H9 (cell line): ENCODE measurements at regions not wholly inside any gene's neighbourhood (a gene's known extent, or its start where the extent isn't known, plus 50 kb on each side); places are given as distances from the start of the nearest gene placed in this dataset.

ENCODE experiments used
- DNase-seq: peaks from one replicate; pipeline ENCODE4 v3.0.0-alpha.2; 2017
- H2AFZ ChIP-seq: one replicate; pipeline ENCODE4 v1.6.1; 2013; ENCODE audit warnings: mild to moderate bottlenecking, low read length, control low read depth, moderate library complexity
- H2AK5ac ChIP-seq: 2 replicates; pipeline ENCODE4 v1.6.1; 2013; ENCODE audit warnings: low read length, control low read depth, mixed read lengths; ENCODE audit not compliant: insufficient read length
- H2BK120ac ChIP-seq: one replicate; pipeline ENCODE4 v1.6.1; 2013; ENCODE audit warnings: low read depth, mild to moderate bottlenecking, low read length, control low read depth, inconsistent platforms; ENCODE audit not compliant: poor library complexity, severe bottlenecking
- H2BK12ac ChIP-seq: 2 replicates; pipeline ENCODE4 v1.6.1; 2013; ENCODE audit warnings: low read length, control low read depth, mixed read lengths, low read depth; ENCODE audit not compliant: insufficient read length
- H2BK15ac ChIP-seq: 2 replicates; pipeline ENCODE4 v1.6.1; 2013; ENCODE audit warnings: low read depth, low read length, control low read depth
- H2BK20ac ChIP-seq: one replicate; pipeline ENCODE4 v1.6.1; 2013; ENCODE audit warnings: low read depth, mild to moderate bottlenecking, low read length, control low read depth, inconsistent platforms; ENCODE audit not compliant: poor library complexity, severe bottlenecking
- H2BK5ac ChIP-seq: 2 replicates; pipeline ENCODE4 v1.6.1; 2013; ENCODE audit warnings: low read length, control low read depth, mixed read lengths; ENCODE audit not compliant: insufficient read length
- H3K14ac ChIP-seq: 2 replicates; pipeline ENCODE4 v1.6.1; 2013; ENCODE audit warnings: low read length, control low read depth; ENCODE audit not compliant: insufficient read depth
- H3K18ac ChIP-seq: 2 replicates; pipeline ENCODE4 v1.6.1; 2013; ENCODE audit warnings: low read depth, mild to moderate bottlenecking, mixed read lengths, low read length, control low read depth; ENCODE audit not compliant: insufficient read length
- H3K23ac ChIP-seq: 2 replicates; pipeline ENCODE4 v1.6.1; 2013; ENCODE audit warnings: low read length, control low read depth, mixed read lengths, low read depth; ENCODE audit not compliant: insufficient read length
- H3K23me2 ChIP-seq: 2 replicates; pipeline ENCODE4 v1.6.1; 2013; ENCODE audit warnings: low read depth, mild to moderate bottlenecking, mixed read lengths, low read length, control low read depth; ENCODE audit not compliant: insufficient read length, poor library complexity, severe bottlenecking
- H3K27ac ChIP-seq: 2 replicates; pipeline ENCODE4 v1.5.1; 2013; ENCODE audit warnings: low read length, control low read depth, mixed read lengths, low read depth; ENCODE audit not compliant: insufficient read length
- H3K27me3 ChIP-seq: 2 replicates; pipeline ENCODE4 v1.6.1; 2013; ENCODE audit warnings: low read length, control low read depth, inconsistent platforms; ENCODE audit not compliant: insufficient read depth
- H3K4ac ChIP-seq: 2 replicates; pipeline ENCODE4 v1.6.1; 2013; ENCODE audit warnings: low read depth, mild to moderate bottlenecking, control low read depth, inconsistent platforms, low read length, moderate library complexity
- H3K4me1 ChIP-seq: 2 replicates; pipeline ENCODE4 v1.6.1; 2013; ENCODE audit warnings: low read length, control low read depth, inconsistent platforms; ENCODE audit not compliant: insufficient read depth
- H3K4me2 ChIP-seq: 2 replicates; pipeline ENCODE4 v1.6.1; 2013; ENCODE audit warnings: low read length, control low read depth, mixed read lengths; ENCODE audit not compliant: insufficient read length, insufficient read depth
- H3K56ac ChIP-seq: 2 replicates; pipeline ENCODE4 v1.6.1; 2013; ENCODE audit warnings: low read depth, mild to moderate bottlenecking, mixed read lengths, low read length, control low read depth; ENCODE audit not compliant: insufficient read length
- H3K79me1 ChIP-seq: 2 replicates; pipeline ENCODE4 v1.6.1; 2013; ENCODE audit warnings: low read depth, mild to moderate bottlenecking, moderate library complexity, low read length, control low read depth, inconsistent platforms; ENCODE audit not compliant: insufficient read depth, poor library complexity, severe bottlenecking
- H3K79me2 ChIP-seq: 2 replicates; pipeline ENCODE4 v1.6.1; 2013; ENCODE audit warnings: low read length, control low read depth, inconsistent platforms; ENCODE audit not compliant: insufficient read depth
- H3K9ac ChIP-seq: 2 replicates; pipeline ENCODE4 v1.6.1; 2013; ENCODE audit warnings: low read length, control low read depth, mixed read lengths; ENCODE audit not compliant: insufficient read length; ENCODE audit errors: extremely low read depth
- H3K9me3 ChIP-seq: one replicate; pipeline ENCODE4 v1.6.1; 2013; ENCODE audit warnings: low read depth, low read length, inconsistent platforms; ENCODE audit not compliant: control insufficient read depth
- H3T11ph ChIP-seq: one replicate; pipeline ENCODE4 v1.6.1; 2013; ENCODE audit warnings: mild to moderate bottlenecking, low read length, control low read depth, inconsistent platforms
- H4K20me1 ChIP-seq: one replicate; pipeline ENCODE4 v1.6.1; 2013; ENCODE audit not compliant: control insufficient read depth, insufficient read length, insufficient read depth
- H4K5ac ChIP-seq: 2 replicates; pipeline ENCODE4 v1.6.1; 2013; ENCODE audit warnings: low read depth, mild to moderate bottlenecking, mixed read lengths, low read length, control low read depth; ENCODE audit not compliant: insufficient read length
- H4K8ac ChIP-seq: replicated peaks from 2 replicates; pipeline ENCODE4 v1.6.1; 2013; ENCODE audit warnings: low read length, control low read depth, mixed read lengths, low read depth; ENCODE audit not compliant: insufficient read length
- H4K91ac ChIP-seq: 2 replicates; pipeline ENCODE4 v1.6.1; 2013; ENCODE audit warnings: low read depth, mild to moderate bottlenecking, moderate library complexity, mixed read lengths, low read length, control low read depth; ENCODE audit not compliant: insufficient read length
- H3K27ac Mint-ChIP-seq, 3 experiments: 2 replicates in 2 of 3; 3 replicates in 1 of 3; pipeline ENCODE4 v1.8.0; 2020 to 2021; ENCODE audit warnings: mixed read lengths in 3 of 3, mild to moderate bottlenecking in 1 of 3, moderate library complexity in 1 of 3
- H3K27me3 Mint-ChIP-seq: 2 replicates; pipeline ENCODE4 v1.8.0; 2021; ENCODE audit warnings: low read depth, mild to moderate bottlenecking, moderate library complexity, mixed read lengths
- H3K36me3 Mint-ChIP-seq, 3 experiments: 2 replicates in 2 of 3; 3 replicates in 1 of 3; pipeline ENCODE4 v1.8.0; 2020 to 2021; ENCODE audit warnings: low read depth in 3 of 3, mixed read lengths in 3 of 3; ENCODE audit not compliant: insufficient read depth in 1 of 3
- H3K4me1 Mint-ChIP-seq, 2 experiments: 2 replicates each; pipeline ENCODE4 v1.8.0; 2020; ENCODE audit warnings: mixed read lengths in 2 of 2
- H3K4me3 Mint-ChIP-seq, 2 experiments: 2 replicates in 1 of 2; 3 replicates in 1 of 2; pipeline ENCODE4 v1.8.0; 2020 to 2021; ENCODE audit warnings: mild to moderate bottlenecking in 2 of 2, mixed read lengths in 2 of 2, moderate library complexity in 1 of 2
- H3K9me3 Mint-ChIP-seq, 2 experiments: 2 replicates in 1 of 2; 3 replicates in 1 of 2; pipeline ENCODE4 v1.8.0; 2020; ENCODE audit warnings: mild to moderate bottlenecking in 2 of 2, mixed read lengths in 2 of 2, moderate library complexity in 1 of 2
- CTCF ChIP-seq: fragments of 200-600 bp; sonication (generic); conservative IDR thresholded peaks from 3 replicates; pipeline ENCODE4 v1.8.0; 2021; ENCODE audit warnings: antibody characterized with exemption, mild to moderate bottlenecking

- Histone ChIP-seq H3K9ac (no peak overlapping the region), H3K9me3 (no peaks in the 10 kb centered on the region), H3K14ac (no peak overlapping the region), H2BK5ac (no peak overlapping the region), H2BK15ac (no peak overlapping the region), H3K4me2 (no peak overlapping the region), H3K79me1 (no peaks in the 10 kb centered on the region), H3K4me1 (no peaks in the 10 kb centered on the region; the same call in 1 of the 2 replicates), H4K91ac (no peak overlapping the region), H3K4ac (no peak overlapping the region), H2BK120ac (no peak overlapping the region), H3K23ac (no peak overlapping the region), H2BK12ac (no peak overlapping the region), H3K18ac (no peak overlapping the region), H2AK5ac (no peak overlapping the region), H3K56ac (no peak overlapping the region), H3K23me2 (no peaks in the 10 kb centered on the region), H3K27ac (no peak overlapping the region), H4K8ac (no peak overlapping the region), H3K79me2 (no peaks in the 10 kb centered on the region), H4K20me1 (no peaks in the 10 kb centered on the region), H4K5ac (no peak overlapping the region), H2BK20ac (no peak overlapping the region), H3K27me3 (no peaks in the 10 kb centered on the region), H3T11ph (no peak overlapping the region), H2AFZ (no peak overlapping the region)
- no peaks in the 10 kb centered on the region for H3K36me3 Mint-ChIP-seq
- no peak for TF ChIP-seq CTCF
- no peaks in the 10 kb centered on the region for H3K9me3 Mint-ChIP-seq
- DNase-seq = no peak
- H3K27me3 Mint-ChIP-seq = peaks cover 3% of the 10 kb centered on the region; the same call in 1 of the 2 replicates
- H3K4me3 Mint-ChIP-seq = no peak overlapping the region
- H3K4me1 Mint-ChIP-seq = peaks cover 36 to 39% of the 10 kb centered on the region in 2 experiments
- H3K27ac Mint-ChIP-seq = no peak overlapping the region
Observed at GRCh38 chr5:92779536-92779935, 801.5 kb downstream of the NR2F1-AS1 start.
